Activated CD8-positive, alpha-beta memory T cell treated with anti-CD3 and anti-CD28 coated beads, Interleukin-2, amount 50 U/mL, for 48 hours (primary cell): ENCODE measurements at regions not wholly inside any gene's neighbourhood (a gene's known extent, or its start where the extent isn't known, plus 50 kb on each side); places are given as distances from the start of the nearest gene placed in this dataset.

Experiments used
- DNase-seq: peaks from one replicate; pipeline ENCODE4 v3.0.0-alpha.2; 2020

- no peak for DNase-seq
These were observed 269.9 kb downstream of the MEF2C start for GRCh38 chr5:88613051-88613450.

GRCh38 chr5:88610586-88610985 is 272.4 kb downstream of the MEF2C start:
- DNase-seq = no peak

- no peak for DNase-seq
These were observed 275.5 kb downstream of the MEF2C start for GRCh38 chr5:88607492-88607891.

- DNase-seq = no peak
These were observed 276.4 kb downstream of the MEF2C start for GRCh38 chr5:88606626-88607025.

- no peak for DNase-seq
These were observed 276.8 kb downstream of the MEF2C start for GRCh38 chr5:88606173-88606572.

- peak; percentile 64 for DNase-seq
These were observed 280.4 kb downstream of the MEF2C start for GRCh38 chr5:88602584-88602983.

- no peak for DNase-seq
These were observed 288.5 kb downstream of the MEF2C start for GRCh38 chr5:88594441-88594840.

- no peak for DNase-seq
These were observed 294.4 kb downstream of the MEF2C start for GRCh38 chr5:88588609-88589008.

GRCh38 chr5:88583471-88583870 is 299.5 kb downstream of the MEF2C start:
- DNase-seq = no peak

- DNase-seq = no peak
These were observed 289.7 kb upstream of the TMEM161B start for GRCh38 chr5:88558366-88558765.

GRCh38 chr5:88557881-88558280 is 289.2 kb upstream of the TMEM161B start:
- DNase-seq = no peak

GRCh38 chr5:88557131-88557530 is 288.5 kb upstream of the TMEM161B start:
- DNase-seq = no peak

- no peak for DNase-seq
These were observed 287.8 kb upstream of the TMEM161B start for GRCh38 chr5:88556406-88556805.

GRCh38 chr5:88555674-88556073 is 287.0 kb upstream of the TMEM161B start:
- no peak for DNase-seq

- DNase-seq = no peak
These were observed 285.3 kb upstream of the TMEM161B start for GRCh38 chr5:88553986-88554385.

GRCh38 chr5:88553136-88553875 is 284.7 kb upstream of the TMEM161B start:
- DNase-seq = no peak

- DNase-seq = no peak
These were observed 283.8 kb upstream of the TMEM161B start for GRCh38 chr5:88552426-88552825.

- DNase-seq = no peak
These were observed 283.2 kb upstream of the TMEM161B start for GRCh38 chr5:88551724-88552345.

- DNase-seq = no peak
These were observed 282.1 kb upstream of the TMEM161B start for GRCh38 chr5:88550736-88551135.

GRCh38 chr5:88548136-88548805 is 279.6 kb upstream of the TMEM161B start:
- DNase-seq = no peak

- DNase-seq = no peak
These were observed 276.7 kb upstream of the TMEM161B start for GRCh38 chr5:88545338-88545737.

- no peak for DNase-seq
These were observed 276.0 kb upstream of the TMEM161B start for GRCh38 chr5:88544671-88545070.

GRCh38 chr5:88544136-88544645 is 275.5 kb upstream of the TMEM161B start:
- no peak for DNase-seq

- no peak for DNase-seq
These were observed 274.1 kb upstream of the TMEM161B start for GRCh38 chr5:88542786-88543185.
